GM12878 (cell line): ENCODE measurements at regions not wholly inside any gene's neighbourhood (a gene's known extent, or its start where the extent isn't known, plus 50 kb on each side); places are given as distances from the start of the nearest gene placed in this dataset.

Experiments used
- ATAC-seq: fragments of 200-7000 bp; cut with Tn5 transposase; 3 replicates; pipeline ENCODE4 v1.9.1; 2020; ENCODE audit warnings: mild to moderate bottlenecking, moderate library complexity
- BruUV-seq: library from RNA; stranded (reverse); fragments of 400-500 nt; replicated peaks from 2 replicates; lab custom pipeline; 2021; lab: Mats Ljungman, UMichigan
- CTCF ChIA-PET: fragments of 300-600 bp; sonication (Branson Sonifier 250); formaldehyde crosslinking; extraction: SDS; loops from one replicate; lab custom pipeline; 2021; ENCODE audit warnings: inconsistent platforms; lab: Yijun Ruan, JAX
- POLR2A ChIA-PET: fragments of 350-600 bp; formaldehyde crosslinking; extraction: SDS; loops from one replicate; lab custom pipeline; 2021; ENCODE audit warnings: inconsistent platforms; lab: Charles Lee
- RAD21 ChIA-PET: fragments of 300-600 bp; sonication (Branson Sonifier 250); formaldehyde crosslinking; loops from one replicate; lab custom pipeline; 2023; ENCODE audit warnings: antibody characterized with exemption; ENCODE audit not compliant: unreplicated experiment; lab: Charles Lee
- SMC1A ChIA-PET: fragments of 300-600 bp; sonication (Branson Sonifier 250); formaldehyde crosslinking; loops from one replicate; lab custom pipeline; 2023; ENCODE audit not compliant: unreplicated experiment, uncharacterized antibody; lab: Charles Lee
- DNase-seq: peaks from one replicate; pipeline ENCODE4 v3.0.0-alpha.2; 2011; ENCODE audit warnings: low read depth, low spot score
- FAIRE-seq: peaks from 3 replicates; lab custom pipeline; 2011; peaks lifted over from hg19 to GRCh38; lab: Jason Lieb, UNC
- H2AFZ ChIP-seq: 2 replicates; pipeline ENCODE4 v1.6.0; 2011; ENCODE audit warnings: low read depth, low read length, control low read depth; ENCODE audit not compliant: control insufficient read depth
- H3K27ac ChIP-seq: 2 replicates; pipeline ENCODE4 v1.5.1; 2011; ENCODE audit warnings: control low read depth; ENCODE audit not compliant: control insufficient read depth, insufficient read depth
- H3K27me3 ChIP-seq, 2 experiments: replicated peaks in 1 of 2; 2 replicates each; pipeline versions ENCODE4 v1.6.0 to v1.6.1; 2011; ENCODE audit warnings: low read length in 1 of 2; ENCODE audit not compliant: control insufficient read depth in 2 of 2, insufficient read depth in 2 of 2
- H3K36me3 ChIP-seq, 2 experiments: 2 replicates each; pipeline ENCODE4 v1.5.1; 2011; ENCODE audit warnings: low read length in 1 of 2; ENCODE audit not compliant: control insufficient read depth in 2 of 2, insufficient read depth in 2 of 2
- H3K4me1 ChIP-seq: 2 replicates; pipeline ENCODE4 v1.6.1; 2011; ENCODE audit warnings: mild to moderate bottlenecking, low read length, moderate library complexity, mixed read lengths; ENCODE audit not compliant: control insufficient read depth, insufficient read depth
- H3K4me2 ChIP-seq: 2 replicates; pipeline ENCODE4 v1.6.0; 2011; ENCODE audit warnings: control low read depth; ENCODE audit not compliant: control insufficient read depth, insufficient read depth
- H3K4me3 ChIP-seq: fragments of 200-600 bp; sonication (generic); 2 replicates; pipeline ENCODE4 v1.5.1; 2016
- H3K79me2 ChIP-seq: 2 replicates; pipeline ENCODE4 v1.6.0; 2011; ENCODE audit warnings: low read length; ENCODE audit not compliant: control insufficient read depth, insufficient read depth
- H3K9ac ChIP-seq: 2 replicates; pipeline ENCODE4 v1.8.0; 2011; ENCODE audit warnings: low read length, control low read depth, mixed read lengths; ENCODE audit not compliant: control insufficient read depth, insufficient read depth
- H3K9me3 ChIP-seq: replicated peaks from 3 replicates; pipeline ENCODE4 v1.5.1; 2011; ENCODE audit warnings: mild to moderate bottlenecking, low read length; ENCODE audit not compliant: control insufficient read depth, insufficient read depth
- H4K20me1 ChIP-seq: 2 replicates; pipeline ENCODE4 v1.6.0; 2011; ENCODE audit not compliant: control insufficient read depth, insufficient read depth
- ATF7 ChIP-seq: fragments of 450-650 bp; IDR thresholded peaks from 2 replicates; pipeline ENCODE4 v1.6.1; 2016; ENCODE audit warnings: low read depth, mild to moderate bottlenecking
- EED ChIP-seq: sonication (generic); IDR thresholded peaks from 2 replicates; pipeline ENCODE4 v1.6.1; 2016; ENCODE audit warnings: antibody characterized with exemption, low read depth
- ESRRA ChIP-seq: IDR thresholded peaks from 2 replicates; pipeline ENCODE4 v1.6.1; 2012; ENCODE audit warnings: mild to moderate bottlenecking, low read length, improper control_type of control experiment
- HDAC6 ChIP-seq: fragments of 200-600 bp; sonication (generic); IDR thresholded peaks from one replicate; pipeline ENCODE4 v1.8.0; 2017; ENCODE audit warnings: antibody characterized with exemption; ENCODE audit not compliant: unreplicated experiment
- IRF4 ChIP-seq: IDR thresholded peaks from 2 replicates; pipeline ENCODE4 v1.6.1; 2011; ENCODE audit warnings: low read depth, low read length
- NFXL1 ChIP-seq: fragments of 450-650 bp; IDR thresholded peaks from 2 replicates; pipeline ENCODE4 v1.6.1; 2017; ENCODE audit warnings: antibody characterized with exemption, mild to moderate bottlenecking, borderline replicate concordance
- NFYA ChIP-seq: IDR thresholded peaks from 2 replicates; pipeline ENCODE4 v1.6.1; 2011; ENCODE audit warnings: low read depth, mild to moderate bottlenecking, low read length, improper control_type of control experiment, borderline replicate concordance
- POU2F2 ChIP-seq: IDR thresholded peaks from 3 replicates; pipeline ENCODE4 v1.6.1; 2011; ENCODE audit warnings: low read depth, mild to moderate bottlenecking, low read length, borderline replicate concordance
- RAD21 ChIP-seq: IDR thresholded peaks from 2 replicates; pipeline ENCODE4 v1.6.1; 2011; ENCODE audit warnings: mild to moderate bottlenecking, low read depth, low read length, moderate library complexity; ENCODE audit not compliant: insufficient read depth
- RUNX3 ChIP-seq: IDR thresholded peaks from 2 replicates; pipeline ENCODE4 v1.6.1; 2012; ENCODE audit warnings: low read length, inconsistent platforms
- SIN3A ChIP-seq: IDR thresholded peaks from 2 replicates; pipeline ENCODE4 v1.6.1; 2012; ENCODE audit warnings: low read depth, low read length, improper control_type of control experiment
- SREBF1 ChIP-seq: IDR thresholded peaks from 2 replicates; pipeline ENCODE4 v1.6.1; 2012; ENCODE audit warnings: mild to moderate bottlenecking, low read length
- YBX1 ChIP-seq: fragments of 450-650 bp; IDR thresholded peaks from 2 replicates; pipeline ENCODE4 v1.6.1; 2016; ENCODE audit warnings: antibody characterized with exemption
- YY1 ChIP-seq: IDR thresholded peaks from 2 replicates; pipeline ENCODE4 v1.6.1; 2011; ENCODE audit warnings: low read depth, mild to moderate bottlenecking, low read length
- WGBS: methylation state at CpG from one replicate; pipeline ENCODE4 v1.1.6; 2016; ENCODE audit warnings: low lambda C conversion rate; ENCODE audit not compliant: insufficient replicate concordance, insufficient coverage; ENCODE audit errors: missing lambda C conversion rate; 5-methylcytosine and 5-hydroxymethylcytosine counted together
- in situ Hi-C: fragments of 300-500 bp; cut with MboI; formaldehyde crosslinking; loops from 9 replicates; pipeline ENCODE4 v1.14.3; 2018; ENCODE audit warnings: mixed read lengths
- intact Hi-C: fragments of 100-400 bp; cut with micrococcal nuclease; formaldehyde crosslinking; loops from one replicate; pipeline ENCODE4 v1.14.2; 2022; ENCODE audit not compliant: unreplicated experiment
- TF ChIP-seq, protein P1 (sequence below): fragments of 450-650 bp; IDR thresholded peaks from 2 replicates; pipeline ENCODE4 v1.6.1; 2017; ENCODE audit warnings: mild to moderate bottlenecking
- TF ChIP-seq, protein P2 (sequence below): fragments of 450-650 bp; IDR thresholded peaks from 2 replicates; pipeline ENCODE4 v1.6.1; 2017; ENCODE audit warnings: mild to moderate bottlenecking, low read depth, inconsistent platforms; ENCODE audit not compliant: poor library complexity, severe bottlenecking
- TF ChIP-seq, protein P3 (sequence below), 3 experiments: IDR thresholded peaks in 2 of 3; conservative IDR thresholded peaks in 1 of 3; 2 replicates each; pipeline ENCODE4 v1.5.1; 2011; ENCODE audit warnings: low read depth in 3 of 3, low read length in 3 of 3, mild to moderate bottlenecking in 3 of 3, control low read depth in 2 of 3, moderate library complexity in 2 of 3, inconsistent platforms in 1 of 3, mixed read lengths in 1 of 3; ENCODE audit not compliant: control insufficient read depth in 2 of 3, insufficient read depth in 1 of 3; ENCODE audit errors: extremely low read depth in 1 of 3

DNA sequence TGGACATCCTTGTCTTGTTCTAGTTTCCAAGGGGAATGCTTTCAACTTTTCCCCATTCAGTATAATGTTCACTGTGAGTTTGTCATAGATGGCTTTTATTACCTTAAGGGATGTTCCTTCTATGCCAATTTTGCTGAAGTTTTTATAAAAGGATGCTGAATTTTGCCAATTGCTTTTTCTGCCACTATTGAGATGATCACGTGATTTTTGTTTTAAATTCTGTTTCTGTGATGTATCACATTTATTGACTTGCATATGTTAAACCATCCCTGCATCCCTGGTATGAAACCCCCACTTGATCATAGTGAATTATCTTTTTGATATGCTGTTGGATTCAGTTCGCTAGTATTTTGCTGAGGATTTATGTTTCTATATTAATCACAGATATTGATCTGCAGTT lies 130.6 kb upstream of the TAB2 start (continued):
- TF ChIP-seq, protein P1, sequence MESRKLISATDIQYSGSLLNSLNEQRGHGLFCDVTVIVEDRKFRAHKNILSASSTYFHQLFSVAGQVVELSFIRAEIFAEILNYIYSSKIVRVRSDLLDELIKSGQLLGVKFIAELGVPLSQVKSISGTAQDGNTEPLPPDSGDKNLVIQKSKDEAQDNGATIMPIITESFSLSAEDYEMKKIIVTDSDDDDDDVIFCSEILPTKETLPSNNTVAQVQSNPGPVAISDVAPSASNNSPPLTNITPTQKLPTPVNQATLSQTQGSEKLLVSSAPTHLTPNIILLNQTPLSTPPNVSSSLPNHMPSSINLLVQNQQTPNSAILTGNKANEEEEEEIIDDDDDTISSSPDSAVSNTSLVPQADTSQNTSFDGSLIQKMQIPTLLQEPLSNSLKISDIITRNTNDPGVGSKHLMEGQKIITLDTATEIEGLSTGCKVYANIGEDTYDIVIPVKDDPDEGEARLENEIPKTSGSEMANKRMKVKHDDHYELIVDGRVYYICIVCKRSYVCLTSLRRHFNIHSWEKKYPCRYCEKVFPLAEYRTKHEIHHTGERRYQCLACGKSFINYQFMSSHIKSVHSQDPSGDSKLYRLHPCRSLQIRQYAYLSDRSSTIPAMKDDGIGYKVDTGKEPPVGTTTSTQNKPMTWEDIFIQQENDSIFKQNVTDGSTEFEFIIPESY = no peak
- TF ChIP-seq POU2F2 (no peak), IRF4 (no peak), ESRRA (no peak), YBX1 (no peak), ATF7 (no peak), NFYA (no peak)

DNA sequence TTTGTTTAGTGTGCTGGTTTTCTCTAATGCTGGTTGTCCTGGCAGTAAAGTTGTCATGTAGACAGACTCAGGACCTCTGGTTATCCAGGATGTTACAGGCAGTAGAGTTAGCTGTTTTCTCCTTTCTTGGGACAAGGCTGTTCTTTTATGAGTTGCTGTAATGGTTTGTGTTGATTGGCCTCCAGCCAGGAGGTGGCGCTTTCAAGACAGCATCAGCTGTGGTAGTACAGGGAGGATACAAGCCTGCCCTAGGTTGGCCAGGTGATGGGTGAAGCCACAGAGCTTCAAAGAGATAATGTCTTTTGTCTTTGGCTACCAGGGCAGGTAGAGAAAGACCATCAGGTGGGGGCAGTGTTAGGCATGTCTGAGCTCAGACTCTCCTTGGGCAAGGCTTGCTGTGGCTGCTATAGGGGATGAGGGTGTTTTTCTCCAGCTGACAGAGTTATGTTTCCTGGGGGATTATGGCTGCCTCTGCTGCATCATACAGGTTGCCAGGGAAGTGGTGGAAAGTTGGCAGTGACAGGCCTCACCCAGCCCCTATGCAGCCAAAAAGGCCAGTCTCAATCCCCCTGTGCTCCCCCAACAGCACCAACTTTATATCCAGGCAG lies 127.2 kb upstream of the TAB2 start:
- Histone ChIP-seq H2AFZ (no peak overlapping the region), H3K36me3 (no peaks in the 10 kb centered on the region), H3K4me3 (no peak overlapping the region), H3K27me3 (no peaks in the 10 kb centered on the region), H4K20me1 (no peaks in the 10 kb centered on the region), H3K4me2 (no peak overlapping the region), H3K9ac (no peak overlapping the region), H3K79me2 (no peaks in the 10 kb centered on the region), H3K4me1 (peaks cover 5% of the 10 kb centered on the region), H3K9me3 (no peaks in the 10 kb centered on the region; the same call in 1 of the 3 replicates), H3K27ac (no peak overlapping the region)
- CTCF ChIA-PET = interaction anchor here (0.6 to 3.4 kb wide), 50 partner anchors 9 to 338 kb away, joined by 3 to 41 read pairs (median 4); no protein-coding TSS in a partner anchor
- RAD21 ChIA-PET = interaction anchor here (0.5 to 4.0 kb wide), 28 partner anchors 9 to 613 kb away, joined by 3 to 47 read pairs (median 3); partner anchors contain the start of gene TAB2
- intact Hi-C loops (loop anchor here (1.0 to 2.0 kb wide), 3 partner anchors 160 to 327 kb away; no protein-coding TSS in a partner anchor), in situ Hi-C loops (no loop called here)
- 0% methylated on average over 1 of the region's 1 CpG for WGBS
- peak; percentile 95 for ATAC-seq
- FAIRE-seq = no peak
- SMC1A ChIA-PET = interaction anchor here (0.6 to 3.8 kb wide), 43 partner anchors 10 to 327 kb away, joined by 3 to 49 read pairs (median 4); no protein-coding TSS in a partner anchor
- BruUV-seq = no TSS peak
- DNase-seq = no peak
- POLR2A ChIA-PET = no interaction called here
- TF ChIP-seq NFXL1 (no peak), HDAC6 (no peak), RAD21 (peak; percentile 61), YY1 (peak; percentile 25; the same call in 1 of the 2 replicates), EED (no peak), SREBF1 (no peak), SIN3A (no peak), RUNX3 (peak; percentile 13; the same call in 1 of the 2 replicates)
- TF ChIP-seq, protein P2, sequence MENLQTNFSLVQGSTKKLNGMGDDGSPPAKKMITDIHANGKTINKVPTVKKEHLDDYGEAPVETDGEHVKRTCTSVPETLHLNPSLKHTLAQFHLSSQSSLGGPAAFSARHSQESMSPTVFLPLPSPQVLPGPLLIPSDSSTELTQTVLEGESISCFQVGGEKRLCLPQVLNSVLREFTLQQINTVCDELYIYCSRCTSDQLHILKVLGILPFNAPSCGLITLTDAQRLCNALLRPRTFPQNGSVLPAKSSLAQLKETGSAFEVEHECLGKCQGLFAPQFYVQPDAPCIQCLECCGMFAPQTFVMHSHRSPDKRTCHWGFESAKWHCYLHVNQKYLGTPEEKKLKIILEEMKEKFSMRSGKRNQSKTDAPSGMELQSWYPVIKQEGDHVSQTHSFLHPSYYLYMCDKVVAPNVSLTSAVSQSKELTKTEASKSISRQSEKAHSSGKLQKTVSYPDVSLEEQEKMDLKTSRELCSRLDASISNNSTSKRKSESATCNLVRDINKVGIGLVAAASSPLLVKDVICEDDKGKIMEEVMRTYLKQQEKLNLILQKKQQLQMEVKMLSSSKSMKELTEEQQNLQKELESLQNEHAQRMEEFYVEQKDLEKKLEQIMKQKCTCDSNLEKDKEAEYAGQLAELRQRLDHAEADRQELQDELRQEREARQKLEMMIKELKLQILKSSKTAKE = no peak
- TF ChIP-seq, protein P3, sequence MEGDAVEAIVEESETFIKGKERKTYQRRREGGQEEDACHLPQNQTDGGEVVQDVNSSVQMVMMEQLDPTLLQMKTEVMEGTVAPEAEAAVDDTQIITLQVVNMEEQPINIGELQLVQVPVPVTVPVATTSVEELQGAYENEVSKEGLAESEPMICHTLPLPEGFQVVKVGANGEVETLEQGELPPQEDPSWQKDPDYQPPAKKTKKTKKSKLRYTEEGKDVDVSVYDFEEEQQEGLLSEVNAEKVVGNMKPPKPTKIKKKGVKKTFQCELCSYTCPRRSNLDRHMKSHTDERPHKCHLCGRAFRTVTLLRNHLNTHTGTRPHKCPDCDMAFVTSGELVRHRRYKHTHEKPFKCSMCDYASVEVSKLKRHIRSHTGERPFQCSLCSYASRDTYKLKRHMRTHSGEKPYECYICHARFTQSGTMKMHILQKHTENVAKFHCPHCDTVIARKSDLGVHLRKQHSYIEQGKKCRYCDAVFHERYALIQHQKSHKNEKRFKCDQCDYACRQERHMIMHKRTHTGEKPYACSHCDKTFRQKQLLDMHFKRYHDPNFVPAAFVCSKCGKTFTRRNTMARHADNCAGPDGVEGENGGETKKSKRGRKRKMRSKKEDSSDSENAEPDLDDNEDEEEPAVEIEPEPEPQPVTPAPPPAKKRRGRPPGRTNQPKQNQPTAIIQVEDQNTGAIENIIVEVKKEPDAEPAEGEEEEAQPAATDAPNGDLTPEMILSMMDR (IDR thresholded peaks at IDR 0.05 in 2 of 3, conservative IDR thresholded peaks at IDR 0.05 in 1 of 3; ENCODE audit: control insufficient read depth in 2 of 3, extremely low read depth in 1 of 3, insufficient read depth in 1 of 3, low read depth in 3 of 3, low read length in 3 of 3) = peak; percentile 39 to 57 (median 51)
